Kidney epithelial cell (primary cell): ENCODE measurements at regions not wholly inside any gene's neighbourhood (a gene's known extent, or its start where the extent isn't known, plus 50 kb on each side); places are given as distances from the start of the nearest gene placed in this dataset.

Source experiments
- DNase-seq: peaks from one replicate; pipeline ENCODE4 v3.0.0-alpha.2; 2010; ENCODE audit warnings: low read depth
- H3K27me3 ChIP-seq: 2 replicates; pipeline ENCODE4 v1.6.0; 2011; ENCODE audit warnings: low read length; ENCODE audit not compliant: control insufficient read depth, insufficient read depth
- H3K36me3 ChIP-seq: 2 replicates; pipeline ENCODE4 v1.5.1; 2011; ENCODE audit warnings: low read length; ENCODE audit not compliant: control insufficient read depth, insufficient read depth
- H3K4me3 ChIP-seq: 2 replicates; pipeline ENCODE4 v1.5.1; 2011; ENCODE audit warnings: low read depth, mild to moderate bottlenecking, control low read depth, low read length
- TF ChIP-seq, protein P1 (sequence below): IDR thresholded peaks from 2 replicates; pipeline ENCODE4 v1.5.1; 2011; ENCODE audit warnings: mild to moderate bottlenecking, moderate library complexity, low read length, control low read depth, inconsistent platforms; ENCODE audit not compliant: insufficient read depth, poor library complexity, severe bottlenecking

DNA sequence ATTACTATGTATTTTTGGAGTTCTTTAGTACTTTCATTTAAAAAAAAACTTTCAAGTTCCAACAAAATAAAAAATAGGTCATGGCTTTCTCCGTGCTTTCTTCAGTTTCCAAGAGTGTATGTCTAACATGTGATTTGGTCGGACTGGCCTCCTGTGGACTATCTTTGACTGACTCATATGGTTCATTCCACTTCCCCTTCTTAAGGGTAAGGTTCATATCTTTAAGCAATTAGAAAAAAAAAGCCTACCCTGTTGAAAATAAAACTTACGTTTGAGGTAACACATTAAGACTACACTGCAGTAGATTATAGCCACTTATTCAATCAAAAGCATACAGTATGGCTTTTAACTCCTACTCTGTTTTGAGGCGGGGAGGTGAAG lies 112.8 kb upstream of the AHR start:
- TF ChIP-seq, protein P1, sequence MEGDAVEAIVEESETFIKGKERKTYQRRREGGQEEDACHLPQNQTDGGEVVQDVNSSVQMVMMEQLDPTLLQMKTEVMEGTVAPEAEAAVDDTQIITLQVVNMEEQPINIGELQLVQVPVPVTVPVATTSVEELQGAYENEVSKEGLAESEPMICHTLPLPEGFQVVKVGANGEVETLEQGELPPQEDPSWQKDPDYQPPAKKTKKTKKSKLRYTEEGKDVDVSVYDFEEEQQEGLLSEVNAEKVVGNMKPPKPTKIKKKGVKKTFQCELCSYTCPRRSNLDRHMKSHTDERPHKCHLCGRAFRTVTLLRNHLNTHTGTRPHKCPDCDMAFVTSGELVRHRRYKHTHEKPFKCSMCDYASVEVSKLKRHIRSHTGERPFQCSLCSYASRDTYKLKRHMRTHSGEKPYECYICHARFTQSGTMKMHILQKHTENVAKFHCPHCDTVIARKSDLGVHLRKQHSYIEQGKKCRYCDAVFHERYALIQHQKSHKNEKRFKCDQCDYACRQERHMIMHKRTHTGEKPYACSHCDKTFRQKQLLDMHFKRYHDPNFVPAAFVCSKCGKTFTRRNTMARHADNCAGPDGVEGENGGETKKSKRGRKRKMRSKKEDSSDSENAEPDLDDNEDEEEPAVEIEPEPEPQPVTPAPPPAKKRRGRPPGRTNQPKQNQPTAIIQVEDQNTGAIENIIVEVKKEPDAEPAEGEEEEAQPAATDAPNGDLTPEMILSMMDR: no peak
- DNase-seq: no peak
- Histone ChIP-seq H3K4me3 (no peak overlapping the region), H3K27me3 (no peaks in the 10 kb centered on the region), H3K36me3 (no peaks in the 10 kb centered on the region)

DNA sequence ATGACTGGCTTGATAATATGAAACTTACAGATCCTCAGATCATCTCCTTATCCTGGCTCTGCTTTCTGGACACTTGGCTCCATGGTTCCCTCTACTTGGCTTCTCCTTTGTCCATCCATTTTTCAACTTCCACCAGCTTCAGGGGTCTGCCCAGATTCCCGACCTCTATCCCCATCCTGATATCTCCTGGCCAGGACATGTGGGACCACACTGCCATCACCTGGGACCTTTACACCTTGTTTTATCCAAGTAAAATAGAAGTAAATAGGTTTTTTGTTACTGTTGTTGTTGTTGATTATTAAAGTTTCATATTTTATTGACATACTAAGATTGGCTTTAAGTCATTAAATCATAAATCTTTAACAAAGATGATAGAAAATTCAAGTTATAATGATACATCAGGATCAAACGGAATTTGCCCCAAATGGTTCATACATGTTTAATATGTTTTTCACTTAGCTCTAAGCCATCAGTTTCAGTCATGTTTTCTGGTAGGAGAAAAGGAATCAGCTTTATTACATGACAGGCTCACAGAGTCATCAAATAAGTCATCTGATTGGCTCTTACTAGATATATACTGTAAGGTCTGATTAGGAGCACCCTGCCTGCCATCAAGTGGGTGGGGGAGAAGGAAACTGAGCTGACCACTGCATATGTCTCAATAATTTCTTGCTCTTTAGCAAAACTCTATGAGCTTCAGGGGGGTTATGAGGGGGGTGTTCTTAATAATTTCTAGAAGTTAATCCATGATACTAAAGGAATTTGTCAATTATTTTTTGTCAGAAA lies 111.5 kb upstream of the AHR start:
- DNase-seq: no peak
- H3K36me3 ChIP-seq: no peaks in the 10 kb centered on the region
- TF ChIP-seq, protein P1: no peak

DNA sequence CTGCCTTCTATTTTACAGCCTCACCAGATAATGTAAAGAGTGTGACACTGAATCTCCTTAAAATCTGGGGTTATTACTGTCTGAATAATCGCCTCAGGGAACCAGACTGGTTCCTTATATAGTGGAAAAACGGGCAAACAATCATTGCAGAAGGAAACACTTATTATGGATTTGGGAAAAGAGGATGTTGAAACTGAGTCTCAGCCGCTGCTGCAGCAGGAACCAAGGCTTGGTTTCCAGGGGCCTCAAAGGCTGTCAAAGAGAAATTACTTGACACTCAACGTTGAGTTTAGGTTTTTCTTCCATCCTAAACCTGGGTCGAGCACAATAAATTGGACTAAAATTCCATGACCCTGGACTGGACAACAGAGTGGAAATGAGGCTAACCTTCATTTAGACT lies 103.8 kb upstream of the AHR start:
- Histone ChIP-seq H3K4me3 (no peak overlapping the region), H3K27me3 (no peaks in the 10 kb centered on the region), H3K36me3 (no peaks in the 10 kb centered on the region)
- TF ChIP-seq, protein P1: no peak
- no peak for DNase-seq

More for the DNA sequence above, 111.5 kb upstream of the AHR start:
- Histone ChIP-seq H3K27me3 (no peaks in the 10 kb centered on the region), H3K4me3 (no peak overlapping the region)

DNA sequence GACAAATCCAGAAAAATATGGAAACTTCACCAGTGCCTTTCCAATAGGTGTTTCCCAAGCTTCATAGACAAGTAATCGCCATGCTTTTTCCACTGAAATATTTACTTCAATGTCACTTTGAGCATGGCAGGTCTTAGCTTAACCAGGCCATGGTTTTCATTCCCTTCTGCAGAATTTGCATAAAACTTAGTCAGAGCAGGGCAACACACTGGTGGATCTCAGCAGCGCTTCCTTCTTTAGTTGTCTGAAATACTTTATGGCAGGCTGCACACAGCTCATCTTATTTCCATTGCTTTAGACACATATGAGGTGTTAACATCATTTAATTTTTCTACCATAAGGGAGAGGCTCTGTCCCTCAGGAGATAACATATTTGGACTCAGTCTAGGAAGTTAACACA lies 102.9 kb upstream of the AHR start:
- Histone ChIP-seq H3K36me3 (no peaks in the 10 kb centered on the region), H3K4me3 (no peak overlapping the region), H3K27me3 (no peaks in the 10 kb centered on the region)
- DNase-seq: no peak
- TF ChIP-seq, protein P1: no peak

DNA sequence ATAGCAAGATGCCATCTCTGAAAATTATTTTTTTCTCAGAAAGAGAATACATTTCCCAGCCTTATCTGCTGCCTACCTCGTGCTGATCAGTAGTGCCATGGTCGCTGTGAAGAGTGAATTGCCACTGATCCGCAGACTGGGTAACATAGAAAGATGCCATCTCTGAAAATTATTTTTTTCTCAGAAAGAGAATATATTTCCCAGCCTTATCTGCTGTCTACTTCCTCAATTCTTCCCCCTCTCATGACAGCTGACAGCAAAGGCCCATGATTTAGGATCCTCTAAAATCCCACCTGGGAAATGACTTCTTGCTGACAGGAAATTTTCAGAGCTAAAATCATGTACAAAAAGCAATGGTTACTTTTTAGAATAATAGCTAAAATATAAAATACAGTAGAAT lies 92.5 kb upstream of the AHR start:
- no peak overlapping the region for H3K4me3 ChIP-seq
- H3K27me3 ChIP-seq: no peaks in the 10 kb centered on the region
- H3K36me3 ChIP-seq: no peaks in the 10 kb centered on the region
- no peak for DNase-seq
- TF ChIP-seq, protein P1: no peak
